Fibroblast of lung (primary cell): ENCODE measurements at regions not wholly inside any gene's neighbourhood (a gene's known extent, or its start where the extent isn't known, plus 50 kb on each side); places are given as distances from the start of the nearest gene placed in this dataset.

Source experiments
- DNase-seq, 2 donors: peaks; one replicate each; pipeline versions ENCODE4 v3.0.0 to v3.0.0-alpha.2; 2010; ENCODE audit warnings: low read depth in 2 of 2
- H2AFZ ChIP-seq: 2 replicates; pipeline ENCODE4 v1.5.1; 2012; ENCODE audit warnings: low read length, control low read depth, inconsistent platforms
- H3K27ac ChIP-seq: 2 replicates; pipeline ENCODE4 v1.5.1; 2011; ENCODE audit warnings: low read length, control low read depth; ENCODE audit not compliant: insufficient read depth
- H3K27me3 ChIP-seq: 2 replicates; pipeline ENCODE4 v1.5.1; 2011; ENCODE audit warnings: mild to moderate bottlenecking, low read length; ENCODE audit not compliant: control insufficient read depth, insufficient read depth
- H3K36me3 ChIP-seq: 2 replicates; pipeline ENCODE4 v1.5.1; 2011; ENCODE audit warnings: low read length; ENCODE audit not compliant: control insufficient read depth, insufficient read depth
- H3K4me1 ChIP-seq: 2 replicates; pipeline ENCODE4 v1.5.1; 2011; ENCODE audit warnings: low read length; ENCODE audit not compliant: control insufficient read depth, insufficient read depth; ENCODE audit errors: extremely low read depth
- H3K4me2 ChIP-seq: 2 replicates; pipeline ENCODE4 v1.5.1; 2011; ENCODE audit warnings: low read length, control low read depth; ENCODE audit not compliant: insufficient read depth; ENCODE audit errors: extremely low read depth
- H3K4me3 ChIP-seq, 4 experiments: fragments of 200-600 bp in 1 of 4; sonication (generic) in 1 of 4; replicated peaks in 1 of 4; 2 replicates each; pipeline ENCODE4 v1.5.1; 2011 to 2016; ENCODE audit warnings: low read length in 4 of 4, low read depth in 3 of 4, mild to moderate bottlenecking in 3 of 4, control low read depth in 2 of 4, inconsistent platforms in 1 of 4, mixed read lengths in 1 of 4; ENCODE audit not compliant: insufficient read depth in 1 of 4; ENCODE audit errors: control extremely low read depth in 1 of 4
- H3K79me2 ChIP-seq: 2 replicates; pipeline ENCODE4 v1.5.1; 2012; ENCODE audit warnings: mild to moderate bottlenecking, low read length, inconsistent platforms; ENCODE audit not compliant: control insufficient read depth, insufficient read depth
- H3K9ac ChIP-seq: 2 replicates; pipeline ENCODE4 v1.5.1; 2011; ENCODE audit warnings: mild to moderate bottlenecking, low read length, control low read depth; ENCODE audit not compliant: insufficient read depth
- H3K9me3 ChIP-seq: 2 replicates; pipeline ENCODE4 v1.5.1; 2012; ENCODE audit warnings: low read depth, low read length; ENCODE audit not compliant: control insufficient read depth, insufficient read depth
- H4K20me1 ChIP-seq: 2 replicates; pipeline ENCODE4 v1.5.1; 2011; ENCODE audit warnings: low read length; ENCODE audit not compliant: control insufficient read depth, insufficient read depth; ENCODE audit errors: extremely low read depth
- CTCF ChIP-seq, 2 donors: IDR thresholded peaks in 1 of 2; conservative IDR thresholded peaks in 1 of 2; 1 replicate in 1 of 2; 2 replicates in 1 of 2; pipeline ENCODE4 v1.5.1; 2011 to 2012; ENCODE audit warnings: low read length in 2 of 2, control low read depth in 1 of 2, inconsistent platforms in 1 of 2, low read depth in 1 of 2, mild to moderate bottlenecking in 1 of 2
- EZH2 ChIP-seq: IDR thresholded peaks from 2 replicates; pipeline ENCODE4 v1.5.1; 2012; ENCODE audit warnings: low read length, control low read depth, mild to moderate bottlenecking; ENCODE audit errors: missing control alignments

- H3K4me2 ChIP-seq, result no peak overlapping the region
- H2AFZ ChIP-seq, result no peak overlapping the region
- TF ChIP-seq CTCF (conservative IDR thresholded peaks at IDR 0.05 in 1 of 2, IDR thresholded peaks at IDR 0.05 in 1 of 2; ENCODE audit: low read depth in 1 of 2, low read length in 2 of 2) (no peak), EZH2 (no peak)
- no peaks in the 10 kb centered on the region for H3K79me2 ChIP-seq
- H4K20me1 ChIP-seq, result no peaks in the 10 kb centered on the region
- no peaks in the 10 kb centered on the region for H3K27me3 ChIP-seq
- peaks cover 2% of the 10 kb centered on the region for H3K4me1 ChIP-seq
- no peak overlapping the region for H3K4me3 ChIP-seq
- no peak for DNase-seq
- no peak overlapping the region for H3K9ac ChIP-seq
- H3K36me3 ChIP-seq, result no peaks in the 10 kb centered on the region
- H3K9me3 ChIP-seq, result no peaks in the 10 kb centered on the region
- H3K27ac ChIP-seq, result no peak overlapping the region
These were observed 135.7 kb downstream of the DSEL start for GRCh38 chr18:67380867-67381266.

GRCh38 chr18:67379981-67380380, 136.5 kb downstream of the DSEL start:
- H3K27me3 ChIP-seq, result no peaks in the 10 kb centered on the region
- no peak overlapping the region for H2AFZ ChIP-seq
- no peaks in the 10 kb centered on the region for H3K36me3 ChIP-seq
- no peaks in the 10 kb centered on the region for H3K9me3 ChIP-seq
- no peak overlapping the region for H3K27ac ChIP-seq
- H3K4me1 ChIP-seq, result no peaks in the 10 kb centered on the region
- DNase-seq, result peak in 1 of 2 donors; percentile 52
- no peak overlapping the region for H3K9ac ChIP-seq
- H3K4me3 ChIP-seq, result no peak overlapping the region
- no peaks in the 10 kb centered on the region for H4K20me1 ChIP-seq
- TF ChIP-seq CTCF (conservative IDR thresholded peaks at IDR 0.05 in 1 of 2, IDR thresholded peaks at IDR 0.05 in 1 of 2; ENCODE audit: low read depth in 1 of 2, low read length in 2 of 2) (no peak), EZH2 (no peak)
- H3K4me2 ChIP-seq, result no peak overlapping the region
- no peaks in the 10 kb centered on the region for H3K79me2 ChIP-seq

GRCh38 chr18:67376372-67376771, 140.1 kb downstream of the DSEL start:
- Histone ChIP-seq H3K27me3 (no peaks in the 10 kb centered on the region), H3K9ac (no peak overlapping the region), H3K4me2 (no peak overlapping the region), H3K27ac (no peak overlapping the region), H3K9me3 (no peaks in the 10 kb centered on the region), H4K20me1 (no peaks in the 10 kb centered on the region), H2AFZ (no peak overlapping the region), H3K79me2 (no peaks in the 10 kb centered on the region), H3K4me3 (no peak overlapping the region), H3K4me1 (no peaks in the 10 kb centered on the region), H3K36me3 (no peaks in the 10 kb centered on the region)
- no peak for DNase-seq
- TF ChIP-seq CTCF (conservative IDR thresholded peaks at IDR 0.05 in 1 of 2, IDR thresholded peaks at IDR 0.05 in 1 of 2; ENCODE audit: low read depth in 1 of 2, low read length in 2 of 2), result no peak
